Neural progenitor cell (in vitro differentiated cells): ENCODE measurements at regions not wholly inside any gene's neighbourhood (a gene's known extent, or its start where the extent isn't known, plus 50 kb on each side); places are given as distances from the start of the nearest gene placed in this dataset.
A peak's percentile ranks its signal among the peaks of the same experiment; 100 is the strongest.

ENCODE experiments used
- EZH2 ChIP-seq: fragments of 200-600 bp; sonication (generic); IDR thresholded peaks from 2 replicates; pipeline ENCODE4 v1.6.1; 2017; ENCODE audit warnings: antibody characterized with exemption, mild to moderate bottlenecking, moderate library complexity
- EZH2phosphoT487 ChIP-seq: fragments of 200-600 bp; sonication (generic); IDR thresholded peaks from 2 replicates; pipeline ENCODE4 v1.6.1; 2017; ENCODE audit warnings: antibody characterized with exemption
- TF ChIP-seq, protein P1 (sequence below): fragments of 200-600 bp; sonication (generic); IDR thresholded peaks from 2 replicates; pipeline ENCODE4 v1.5.1; 2017; ENCODE audit warnings: antibody characterized with exemption, mild to moderate bottlenecking

DNA sequence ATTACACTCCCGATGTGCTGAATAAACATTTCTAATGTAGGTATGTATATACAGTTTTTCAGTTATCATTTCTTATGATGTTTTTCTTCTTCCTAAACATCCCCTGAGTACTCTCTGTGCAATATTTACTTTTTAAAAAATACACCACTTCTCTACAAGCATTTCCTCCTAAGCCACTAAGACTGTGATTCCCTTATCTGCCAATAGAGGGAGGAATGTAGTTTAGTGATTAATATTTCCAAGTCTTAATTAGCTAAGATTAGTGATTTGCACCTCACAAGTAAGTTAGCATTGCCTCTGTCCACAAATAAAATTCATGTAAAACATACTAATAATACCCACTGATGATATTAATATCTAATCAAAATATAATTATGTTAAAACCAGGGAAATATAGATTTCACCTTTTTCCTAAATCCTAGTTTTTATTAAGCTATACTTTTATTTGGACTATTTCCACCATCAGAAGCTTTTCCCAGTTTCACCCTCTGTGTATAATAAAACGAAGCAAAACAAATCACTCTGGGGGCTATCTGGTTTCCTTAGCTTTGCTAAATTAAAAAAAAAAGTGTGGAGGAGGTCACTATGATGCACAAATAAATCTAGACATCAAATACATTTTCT is 909.1 kb downstream of the FAT4 start:
- TF ChIP-seq, protein P1, sequence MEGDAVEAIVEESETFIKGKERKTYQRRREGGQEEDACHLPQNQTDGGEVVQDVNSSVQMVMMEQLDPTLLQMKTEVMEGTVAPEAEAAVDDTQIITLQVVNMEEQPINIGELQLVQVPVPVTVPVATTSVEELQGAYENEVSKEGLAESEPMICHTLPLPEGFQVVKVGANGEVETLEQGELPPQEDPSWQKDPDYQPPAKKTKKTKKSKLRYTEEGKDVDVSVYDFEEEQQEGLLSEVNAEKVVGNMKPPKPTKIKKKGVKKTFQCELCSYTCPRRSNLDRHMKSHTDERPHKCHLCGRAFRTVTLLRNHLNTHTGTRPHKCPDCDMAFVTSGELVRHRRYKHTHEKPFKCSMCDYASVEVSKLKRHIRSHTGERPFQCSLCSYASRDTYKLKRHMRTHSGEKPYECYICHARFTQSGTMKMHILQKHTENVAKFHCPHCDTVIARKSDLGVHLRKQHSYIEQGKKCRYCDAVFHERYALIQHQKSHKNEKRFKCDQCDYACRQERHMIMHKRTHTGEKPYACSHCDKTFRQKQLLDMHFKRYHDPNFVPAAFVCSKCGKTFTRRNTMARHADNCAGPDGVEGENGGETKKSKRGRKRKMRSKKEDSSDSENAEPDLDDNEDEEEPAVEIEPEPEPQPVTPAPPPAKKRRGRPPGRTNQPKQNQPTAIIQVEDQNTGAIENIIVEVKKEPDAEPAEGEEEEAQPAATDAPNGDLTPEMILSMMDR, result peak; percentile 76
- TF ChIP-seq EZH2 (no peak), EZH2phosphoT487 (no peak)
